Stimulated activated CD4-positive, alpha-beta T cell treated with anti-CD3 and anti-CD28 coated beads, TNF-alpha, amount 100 ng/mL, for 24 hours (primary cell): ENCODE measurements at regions not wholly inside any gene's neighbourhood (a gene's known extent, or its start where the extent isn't known, plus 50 kb on each side); places are given as distances from the start of the nearest gene placed in this dataset.

Experiments
- DNase-seq, 3 experiments: peaks; one replicate each; pipeline ENCODE4 v3.0.0-alpha.2; 2020; ENCODE audit warnings: low read depth in 3 of 3

GRCh38 chr20:60837173-60837770 is 414.8 kb upstream of the CDH4 start:
- no peak for DNase-seq

DNA sequence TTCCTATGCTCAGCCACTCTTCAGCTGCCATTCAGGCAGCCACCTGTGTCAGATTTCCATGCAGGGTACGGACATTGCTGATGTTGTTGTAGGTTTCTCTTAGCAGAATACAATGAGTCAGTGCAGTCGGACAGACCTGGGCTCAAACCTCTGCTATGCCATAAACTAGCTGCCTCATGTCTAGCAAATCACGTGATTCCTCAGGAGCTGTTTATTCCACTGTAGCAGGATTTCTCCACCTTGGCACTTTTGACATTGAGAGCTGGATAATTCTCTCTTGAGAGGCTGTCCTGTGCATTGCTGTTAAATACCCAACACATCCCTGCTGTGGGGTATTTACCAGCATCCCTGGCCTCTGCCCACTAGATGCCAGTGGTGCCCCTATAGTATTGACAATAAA is 413.8 kb upstream of the CDH4 start:
- DNase-seq = no peak

DNA sequence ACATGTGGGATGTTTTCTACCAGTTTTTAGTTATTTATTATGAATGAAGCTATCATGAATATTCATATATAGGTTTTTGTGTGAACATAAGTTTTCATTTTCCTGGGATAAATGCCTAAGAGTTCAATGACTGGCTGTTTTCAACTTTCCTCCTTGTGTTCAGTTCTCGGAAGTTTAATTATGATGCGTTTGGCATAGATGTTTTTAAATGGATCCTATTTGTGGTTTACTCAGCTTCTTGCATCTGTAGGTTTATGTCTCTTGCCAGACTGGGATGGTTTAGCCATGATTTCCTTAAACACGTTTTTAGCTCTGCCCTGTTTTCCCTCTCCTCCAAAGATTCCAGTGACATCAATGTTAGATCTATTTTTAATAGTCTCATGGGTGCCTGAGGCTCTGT is 411.1 kb upstream of the CDH4 start:
- DNase-seq = no peak

DNA sequence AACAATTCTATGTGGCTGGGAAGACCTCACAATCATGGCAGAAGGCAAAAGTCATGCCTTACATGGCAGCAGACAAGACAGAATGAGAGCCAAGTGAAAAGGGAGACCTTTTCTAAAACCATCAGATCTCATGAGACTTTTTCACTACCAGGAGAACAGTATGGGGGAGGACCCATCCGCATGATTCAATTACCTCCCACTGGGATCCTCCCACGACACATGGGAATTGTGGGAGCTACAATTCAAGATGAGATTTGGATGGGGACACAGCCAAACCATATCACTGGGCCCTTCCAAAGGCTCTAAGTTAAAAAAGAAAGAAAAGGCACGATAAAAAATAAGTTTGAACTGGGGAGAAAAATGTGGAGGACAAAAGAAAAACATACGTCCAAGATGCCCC is 406.9 kb upstream of the CDH4 start:
- no peak for DNase-seq

- DNase-seq = no peak
These were observed 400.0 kb upstream of the CDH4 start for GRCh38 chr20:60851826-60852704.

DNA sequence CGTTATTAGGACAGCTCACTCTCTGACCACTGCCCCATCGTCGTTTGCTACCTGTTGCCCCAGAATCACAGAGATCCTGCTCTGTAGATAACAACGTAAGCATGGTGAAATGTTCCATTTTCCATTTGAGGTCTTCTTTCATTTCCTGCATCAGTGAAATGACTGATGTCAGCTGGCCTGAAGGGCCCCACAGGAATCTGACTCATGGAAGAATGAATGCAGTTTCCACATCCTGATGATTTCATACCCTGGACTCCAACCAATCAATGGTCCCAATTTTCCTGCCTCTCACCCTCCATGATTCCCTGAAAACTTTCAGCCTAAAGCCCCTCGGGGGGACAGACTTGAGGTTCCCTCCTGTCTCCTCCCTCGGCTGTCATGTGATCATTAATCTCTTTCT is 394.4 kb upstream of the CDH4 start:
- DNase-seq = no peak

DNA sequence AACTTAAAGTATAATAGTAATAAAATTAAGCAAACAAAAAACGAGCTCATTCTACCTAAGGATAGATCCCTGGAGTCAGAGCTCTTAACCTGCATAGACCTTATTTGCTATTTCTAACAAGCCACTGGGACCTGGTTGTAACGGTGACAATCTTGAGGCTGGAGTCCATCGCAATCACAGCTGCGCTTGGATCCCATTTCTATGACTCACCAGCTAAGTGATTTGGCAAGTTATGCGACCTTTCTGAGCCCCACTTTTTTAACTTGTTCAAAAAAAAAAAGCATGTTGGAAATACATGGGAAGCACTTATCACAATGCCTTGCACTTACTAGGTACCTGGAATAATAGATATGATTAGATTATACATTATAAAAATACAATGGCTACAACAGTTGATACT is 389.5 kb upstream of the CDH4 start:
- DNase-seq = no peak

- DNase-seq = no peak
These were observed 388.5 kb upstream of the CDH4 start for GRCh38 chr20:60863548-60863947.

GRCh38 chr20:60867589-60867988 is 384.5 kb upstream of the CDH4 start:
- no peak for DNase-seq

DNA sequence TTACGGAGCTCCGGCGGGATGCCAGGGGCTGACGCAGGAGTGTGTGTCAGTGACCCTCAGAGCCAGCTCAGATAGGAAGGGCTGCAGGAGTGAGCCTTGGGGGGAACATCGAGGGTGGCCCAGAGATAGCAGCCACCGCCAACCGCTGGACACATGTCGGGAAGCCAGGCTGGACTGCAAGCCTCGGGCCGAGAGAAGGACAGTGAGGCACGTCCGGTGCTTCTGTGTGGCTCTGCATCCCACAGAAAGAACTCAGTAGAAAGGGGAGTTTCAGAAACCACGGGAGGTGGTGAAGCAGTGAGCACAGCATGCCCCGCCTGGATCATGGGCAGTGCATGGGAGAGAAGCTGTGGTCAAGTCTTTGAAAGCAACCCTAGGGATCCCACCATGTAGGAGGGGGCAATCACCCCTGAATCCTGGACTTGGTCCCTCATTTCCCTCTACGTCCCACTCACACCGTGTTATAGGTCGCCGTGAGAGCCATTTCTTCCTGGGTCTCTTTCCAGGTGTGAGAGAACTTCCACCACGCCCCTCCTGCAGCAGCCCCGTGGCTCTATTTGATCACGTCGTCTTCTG is 383.7 kb upstream of the CDH4 start:
- no peak for DNase-seq

GRCh38 chr20:60869087-60869486 is 383.0 kb upstream of the CDH4 start:
- DNase-seq = no peak

- DNase-seq = no peak
These were observed 382.4 kb upstream of the CDH4 start for GRCh38 chr20:60869625-60870024.

GRCh38 chr20:60870040-60870439 is 382.0 kb upstream of the CDH4 start:
- DNase-seq = no peak

DNA sequence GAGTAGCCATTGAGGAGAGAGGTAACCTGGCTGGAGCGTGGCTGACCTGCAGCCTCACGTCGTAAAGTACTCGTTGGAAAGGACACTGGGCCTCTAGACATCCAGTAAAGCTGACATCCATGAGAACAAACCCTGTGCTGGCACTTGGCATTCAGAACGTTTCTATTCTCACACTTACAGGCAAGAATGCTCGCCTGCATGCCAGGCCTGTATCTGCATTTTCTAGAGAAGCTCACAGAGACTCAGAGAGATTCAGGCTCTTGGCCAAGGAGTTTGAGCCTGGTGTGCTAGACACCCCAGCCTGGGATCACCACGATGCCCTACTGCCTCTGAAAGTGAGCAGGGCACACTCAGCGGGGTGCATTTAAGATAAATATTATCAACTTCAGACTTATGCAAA is 379.8 kb upstream of the CDH4 start:
- DNase-seq = no peak

- no peak for DNase-seq
These were observed 374.8 kb upstream of the CDH4 start for GRCh38 chr20:60877071-60877857.

- DNase-seq = no peak
These were observed 369.2 kb upstream of the CDH4 start for GRCh38 chr20:60882836-60883235.

DNA sequence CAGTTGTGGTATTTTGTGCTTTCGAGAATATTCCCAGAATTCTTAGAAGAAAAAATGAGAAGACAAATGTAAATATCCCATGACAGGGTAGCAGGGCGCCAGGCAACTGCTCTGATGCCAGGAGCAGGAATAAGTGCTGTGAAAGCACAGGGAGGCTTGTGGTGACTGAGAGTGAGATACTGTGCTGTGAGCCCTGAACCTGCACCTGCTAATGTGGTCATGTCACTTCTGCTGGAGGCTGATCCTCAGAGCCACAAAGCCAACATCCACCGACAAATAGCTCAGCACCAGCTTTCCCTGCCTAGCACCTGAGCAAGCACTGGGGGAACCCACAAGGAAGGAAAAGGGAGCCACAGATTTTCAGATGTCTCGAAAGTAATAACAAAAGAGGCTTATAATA is 368.6 kb upstream of the CDH4 start:
- no peak for DNase-seq

DNA sequence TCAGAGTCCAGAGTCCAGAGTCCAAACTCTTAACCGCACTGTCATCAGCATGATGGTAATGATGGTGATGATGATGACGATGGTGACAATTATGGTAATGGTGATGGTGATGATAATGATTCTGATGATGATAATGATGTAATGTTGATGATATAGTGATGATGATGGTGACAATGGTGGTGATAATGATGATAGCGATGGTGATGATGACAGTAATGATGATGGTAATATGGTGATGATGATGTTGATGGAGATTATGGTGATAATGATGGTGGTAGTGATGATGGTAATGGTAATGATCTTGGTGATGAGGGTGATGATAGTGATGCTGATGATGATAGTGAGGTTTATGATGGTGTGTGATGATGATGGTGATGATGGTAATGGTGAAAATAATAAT is 367.8 kb upstream of the CDH4 start:
- no peak for DNase-seq

DNA sequence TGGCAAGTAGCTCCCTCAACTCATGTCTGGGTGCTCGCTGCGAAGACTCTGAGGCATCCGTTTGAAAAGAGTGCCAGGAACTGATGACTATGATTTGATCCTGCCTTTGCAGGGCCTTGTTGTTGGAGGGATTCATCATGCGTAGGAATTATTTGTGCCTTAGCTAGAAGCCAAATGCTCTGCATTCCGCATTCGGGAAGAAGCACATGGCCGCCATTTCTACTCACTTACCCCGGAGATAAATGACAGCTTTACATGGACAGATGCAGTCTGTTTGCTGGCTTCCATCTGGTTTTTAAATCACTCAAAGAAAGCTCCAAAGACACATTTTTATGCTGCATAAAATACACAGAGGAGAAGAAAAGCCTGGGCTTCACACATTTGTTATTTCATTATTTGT is 363.3 kb upstream of the CDH4 start:
- no peak for DNase-seq

DNA sequence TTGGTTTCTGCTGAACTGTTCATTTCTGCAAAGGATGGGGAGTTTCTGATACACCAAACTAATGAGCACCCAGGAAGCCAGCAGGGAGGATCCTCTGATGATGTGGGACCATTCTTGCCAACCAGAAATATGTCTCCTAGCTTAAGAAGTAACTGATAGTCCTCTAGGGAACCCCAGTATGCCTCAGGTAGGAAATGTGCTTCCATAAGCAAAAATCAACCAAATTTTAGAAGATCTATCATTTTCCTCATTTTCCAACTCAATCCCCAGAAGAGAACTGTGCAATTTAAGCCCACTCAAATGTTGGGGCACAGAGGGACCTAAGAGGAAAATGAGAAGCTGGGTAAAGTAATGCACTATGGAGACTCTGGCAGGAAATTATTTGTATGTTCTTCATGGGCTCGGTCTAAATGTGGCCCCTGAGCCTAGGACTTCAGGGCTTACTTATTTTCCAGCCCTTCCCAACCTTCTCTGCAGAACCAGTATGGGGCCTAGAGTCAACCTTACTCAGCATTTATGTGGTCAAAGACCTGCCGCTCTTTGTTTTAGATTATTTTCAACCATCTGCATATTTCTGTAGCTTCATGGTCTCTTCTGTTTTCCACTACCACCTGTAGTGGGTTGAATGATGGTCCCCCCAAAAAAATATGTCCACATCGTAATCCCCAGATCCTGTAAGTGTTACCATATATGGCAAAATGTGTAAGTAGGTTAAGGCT is 359.8 kb upstream of the CDH4 start:
- no peak for DNase-seq

- DNase-seq = no peak
These were observed 358.0 kb upstream of the CDH4 start for GRCh38 chr20:60894091-60894490.
